BLaER1 treated with 17β-estradiol and CSF1 and Interleukin-3, amounts not matched to agents 10 nM and 100 nM (cell line): ENCODE measurements at regions not wholly inside any gene's neighbourhood (a gene's known extent, or its start where the extent isn't known, plus 50 kb on each side); places are given as distances from the start of the nearest gene placed in this dataset.

Source experiments
- H3K27ac ChIP-seq, 11 experiments: shearing (Covaris generic); formaldehyde crosslinking; 2 replicates each; pipeline ENCODE4 v1.8.1; 2022
- H3K27me3 ChIP-seq, 11 experiments: shearing (Covaris generic); formaldehyde crosslinking; 2 replicates each; pipeline ENCODE4 v1.8.1; 2022
- H3K36me3 ChIP-seq, 11 experiments: shearing (Covaris generic); formaldehyde crosslinking; 2 replicates each; pipeline ENCODE4 v1.8.1; 2022
- H3K4me1 ChIP-seq, 10 experiments: shearing (Covaris generic); formaldehyde crosslinking; 2 replicates each; pipeline ENCODE4 v1.8.1; 2022
- H3K4me2 ChIP-seq, 11 experiments: shearing (Covaris generic); formaldehyde crosslinking; 2 replicates each; pipeline ENCODE4 v1.8.1; 2022
- H3K4me3 ChIP-seq, 10 experiments: shearing (Covaris generic); formaldehyde crosslinking; 2 replicates each; pipeline ENCODE4 v1.8.1; 2022
- H3K9ac ChIP-seq, 11 experiments: shearing (Covaris generic); formaldehyde crosslinking; 2 replicates each; pipeline ENCODE4 v1.8.1; 2022
- H3K9me3 ChIP-seq, 11 experiments: shearing (Covaris generic); formaldehyde crosslinking; replicated peaks in 1 of 11; 2 replicates each; pipeline ENCODE4 v1.8.1; 2022
- H4K20me1 ChIP-seq, 11 experiments: shearing (Covaris generic); formaldehyde crosslinking; 2 replicates each; pipeline ENCODE4 v1.8.1; 2022
- Cebpa-rat ChIP-seq, 11 experiments: shearing (Covaris generic); IDR thresholded peaks; 2 replicates each; pipeline ENCODE4 v1.8.1; 2022

DNA sequence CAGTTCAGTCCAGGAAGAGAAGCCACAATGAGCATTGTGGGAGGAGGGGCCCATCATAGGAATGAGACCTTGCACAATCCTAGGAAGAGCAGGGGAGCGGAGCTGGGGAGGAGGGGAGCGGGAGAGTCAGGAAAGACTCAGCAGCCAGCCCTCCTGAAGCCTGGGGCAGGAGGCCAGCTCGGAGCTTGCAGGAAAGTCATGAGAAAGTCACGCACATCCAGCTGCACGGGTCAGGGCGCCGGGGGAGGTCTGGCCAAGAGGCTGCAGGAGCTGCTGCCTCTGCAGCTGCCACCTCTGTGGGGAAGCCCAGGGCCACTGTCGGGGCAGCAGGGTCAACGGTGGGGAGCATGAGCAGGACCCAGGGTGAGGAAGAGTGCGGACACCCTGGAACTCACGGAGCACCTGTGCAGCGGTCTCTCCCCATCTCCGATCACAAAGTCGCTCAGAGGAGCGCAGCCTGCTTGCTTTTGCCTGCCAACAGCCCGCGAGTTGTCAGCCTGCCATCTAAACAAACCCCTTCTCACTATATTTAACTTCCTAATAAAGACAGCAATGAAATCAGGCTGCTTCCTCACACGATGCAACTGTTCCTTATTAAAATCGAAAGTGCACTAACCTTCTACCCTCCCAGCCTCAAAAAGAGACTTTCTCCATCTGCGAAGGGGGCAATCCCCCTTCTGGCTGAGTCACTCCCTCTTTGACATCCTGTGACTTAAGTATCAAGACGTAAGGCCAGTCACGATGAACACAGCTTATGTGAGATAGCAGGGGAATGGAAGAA, 52.9 kb upstream of the RTL6 start:
- Histone ChIP-seq H3K27ac (no peak overlapping the region), H3K4me3 (no peak overlapping the region), H3K4me2 (peak overlapping the region in 3 of 11 experiments; percentile 6 to 42 (median 26); a peak in 4 of 22 replicates), H3K27me3 (no peaks in the 10 kb centered on the region), H3K9me3 (no peaks in the 10 kb centered on the region), H3K4me1 (peaks cover 0 to 9% (median 1%) of the 10 kb centered on the region in 10 experiments; a peak in 8 of 20 replicates), H4K20me1 (no peaks in the 10 kb centered on the region; a peak in 1 of 22 replicates), H3K9ac (no peak overlapping the region), H3K36me3 (no peaks in the 10 kb centered on the region)
- no peak for TF ChIP-seq Cebpa-rat (IDR thresholded peaks at IDR 0.05)

DNA sequence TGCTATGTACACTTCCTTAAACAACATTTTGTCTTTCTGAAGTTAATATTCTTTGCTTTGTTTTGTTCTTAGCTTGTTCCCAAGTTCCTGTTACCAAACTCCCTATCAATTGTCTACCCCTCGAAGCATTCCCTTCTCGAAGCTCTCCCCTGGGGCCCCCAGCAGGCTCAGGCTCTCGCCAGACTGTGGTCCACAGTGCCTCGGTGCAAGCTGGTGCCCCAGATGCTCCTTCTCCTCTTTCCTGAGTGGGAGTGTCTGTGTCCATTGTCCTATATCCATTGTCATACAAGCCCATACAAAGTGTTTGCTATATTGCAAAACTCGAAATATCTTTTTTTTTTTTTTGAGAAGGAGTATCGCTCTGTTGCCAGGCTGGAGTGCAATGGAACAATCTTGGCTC, 51.7 kb upstream of the RTL6 start:
- no peak for TF ChIP-seq Cebpa-rat (IDR thresholded peaks at IDR 0.05)
- H3K27ac ChIP-seq, result no peak overlapping the region

DNA sequence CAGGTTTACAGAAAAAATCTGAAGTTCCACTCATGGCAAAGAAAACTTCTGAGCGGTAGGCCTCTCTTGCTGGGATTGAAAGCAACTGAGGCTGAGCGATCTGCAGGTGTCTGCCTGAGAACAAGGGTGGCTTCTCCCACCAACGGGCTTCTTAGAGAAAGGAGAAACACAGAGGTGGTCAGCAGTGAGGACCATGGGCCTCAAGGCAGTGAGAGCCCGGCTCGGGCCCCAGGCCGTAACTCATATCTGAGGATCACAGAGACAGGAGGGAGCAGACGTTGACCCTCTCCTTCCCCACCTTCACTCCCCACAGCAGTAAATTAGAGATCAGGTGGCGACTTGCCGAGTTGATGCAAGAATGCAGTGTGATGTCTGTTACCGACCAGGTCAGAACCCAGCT, 50.9 kb upstream of the RTL6 start:
- H4K20me1 ChIP-seq, result no peaks in the 10 kb centered on the region; a peak in 1 of 22 replicates
- H3K27me3 ChIP-seq, result no peaks in the 10 kb centered on the region
- no peak overlapping the region for H3K27ac ChIP-seq
- no peak overlapping the region for H3K9ac ChIP-seq
- no peak for TF ChIP-seq Cebpa-rat (IDR thresholded peaks at IDR 0.05)
- H3K4me3 ChIP-seq, result no peak overlapping the region
- no peaks in the 10 kb centered on the region for H3K36me3 ChIP-seq
- H3K4me2 ChIP-seq, result no peak overlapping the region
- no peaks in the 10 kb centered on the region for H3K9me3 ChIP-seq
- peaks cover 0 to 12% (median 7%) of the 10 kb centered on the region in 10 experiments; a peak in 15 of 20 replicates for H3K4me1 ChIP-seq

More for the DNA sequence above, 51.7 kb upstream of the RTL6 start:
- Histone ChIP-seq H3K4me1 (peaks cover 0 to 9% (median 2%) of the 10 kb centered on the region in 10 experiments; a peak in 9 of 20 replicates), H3K27me3 (no peaks in the 10 kb centered on the region), H3K9me3 (no peaks in the 10 kb centered on the region), H3K4me3 (no peak overlapping the region), H3K36me3 (no peaks in the 10 kb centered on the region), H3K9ac (no peak overlapping the region), H4K20me1 (no peaks in the 10 kb centered on the region; a peak in 1 of 22 replicates), H3K4me2 (no peak overlapping the region)
